OCI-LY3 (cell line): ENCODE measurements at regions not wholly inside any gene's neighbourhood (a gene's known extent, or its start where the extent isn't known, plus 50 kb on each side); places are given as distances from the start of the nearest gene placed in this dataset.

Source experiments
- CTCF ChIP-seq: fragments of 200-600, 300-600 bp; sonication (generic); IDR thresholded peaks from 2 replicates; pipeline ENCODE4 v1.5.1; 2014; ENCODE audit warnings: antibody characterized with exemption, low read length, low read depth
- EZH2phosphoT487 ChIP-seq: fragments of 200-600 bp; shearing (Covaris generic); IDR thresholded peaks from 2 replicates; pipeline ENCODE4 v1.6.1; 2018; ENCODE audit warnings: antibody characterized with exemption, mixed run types, low read depth

GRCh38 chr22:48779661-48780596 is 1047.7 kb downstream of the BRD1 start:
- TF ChIP-seq CTCF (no peak), EZH2phosphoT487 (no peak)
